H9 (cell line): ENCODE measurements at regions not wholly inside any gene's neighbourhood (a gene's known extent, or its start where the extent isn't known, plus 50 kb on each side); places are given as distances from the start of the nearest gene placed in this dataset.

Experiments
- DNase-seq: peaks from one replicate; pipeline ENCODE4 v3.0.0-alpha.2; 2017
- H2AFZ ChIP-seq: one replicate; pipeline ENCODE4 v1.6.1; 2013; ENCODE audit warnings: mild to moderate bottlenecking, low read length, control low read depth, moderate library complexity
- H2AK5ac ChIP-seq: 2 replicates; pipeline ENCODE4 v1.6.1; 2013; ENCODE audit warnings: low read length, control low read depth, mixed read lengths; ENCODE audit not compliant: insufficient read length
- H2BK120ac ChIP-seq: one replicate; pipeline ENCODE4 v1.6.1; 2013; ENCODE audit warnings: low read depth, mild to moderate bottlenecking, low read length, control low read depth, inconsistent platforms; ENCODE audit not compliant: poor library complexity, severe bottlenecking
- H2BK12ac ChIP-seq: 2 replicates; pipeline ENCODE4 v1.6.1; 2013; ENCODE audit warnings: low read length, control low read depth, mixed read lengths, low read depth; ENCODE audit not compliant: insufficient read length
- H2BK15ac ChIP-seq: 2 replicates; pipeline ENCODE4 v1.6.1; 2013; ENCODE audit warnings: low read depth, low read length, control low read depth
- H2BK20ac ChIP-seq: one replicate; pipeline ENCODE4 v1.6.1; 2013; ENCODE audit warnings: low read depth, mild to moderate bottlenecking, low read length, control low read depth, inconsistent platforms; ENCODE audit not compliant: poor library complexity, severe bottlenecking
- H2BK5ac ChIP-seq: 2 replicates; pipeline ENCODE4 v1.6.1; 2013; ENCODE audit warnings: low read length, control low read depth, mixed read lengths; ENCODE audit not compliant: insufficient read length
- H3K14ac ChIP-seq: 2 replicates; pipeline ENCODE4 v1.6.1; 2013; ENCODE audit warnings: low read length, control low read depth; ENCODE audit not compliant: insufficient read depth
- H3K18ac ChIP-seq: 2 replicates; pipeline ENCODE4 v1.6.1; 2013; ENCODE audit warnings: low read depth, mild to moderate bottlenecking, mixed read lengths, low read length, control low read depth; ENCODE audit not compliant: insufficient read length
- H3K23ac ChIP-seq: 2 replicates; pipeline ENCODE4 v1.6.1; 2013; ENCODE audit warnings: low read length, control low read depth, mixed read lengths, low read depth; ENCODE audit not compliant: insufficient read length
- H3K23me2 ChIP-seq: 2 replicates; pipeline ENCODE4 v1.6.1; 2013; ENCODE audit warnings: low read depth, mild to moderate bottlenecking, mixed read lengths, low read length, control low read depth; ENCODE audit not compliant: insufficient read length, poor library complexity, severe bottlenecking
- H3K27ac ChIP-seq: 2 replicates; pipeline ENCODE4 v1.5.1; 2013; ENCODE audit warnings: low read length, control low read depth, mixed read lengths, low read depth; ENCODE audit not compliant: insufficient read length
- H3K27me3 ChIP-seq: 2 replicates; pipeline ENCODE4 v1.6.1; 2013; ENCODE audit warnings: low read length, control low read depth, inconsistent platforms; ENCODE audit not compliant: insufficient read depth
- H3K4ac ChIP-seq: 2 replicates; pipeline ENCODE4 v1.6.1; 2013; ENCODE audit warnings: low read depth, mild to moderate bottlenecking, control low read depth, inconsistent platforms, low read length, moderate library complexity
- H3K4me1 ChIP-seq: 2 replicates; pipeline ENCODE4 v1.6.1; 2013; ENCODE audit warnings: low read length, control low read depth, inconsistent platforms; ENCODE audit not compliant: insufficient read depth
- H3K4me2 ChIP-seq: 2 replicates; pipeline ENCODE4 v1.6.1; 2013; ENCODE audit warnings: low read length, control low read depth, mixed read lengths; ENCODE audit not compliant: insufficient read length, insufficient read depth
- H3K56ac ChIP-seq: 2 replicates; pipeline ENCODE4 v1.6.1; 2013; ENCODE audit warnings: low read depth, mild to moderate bottlenecking, mixed read lengths, low read length, control low read depth; ENCODE audit not compliant: insufficient read length
- H3K79me1 ChIP-seq: 2 replicates; pipeline ENCODE4 v1.6.1; 2013; ENCODE audit warnings: low read depth, mild to moderate bottlenecking, moderate library complexity, low read length, control low read depth, inconsistent platforms; ENCODE audit not compliant: insufficient read depth, poor library complexity, severe bottlenecking
- H3K79me2 ChIP-seq: 2 replicates; pipeline ENCODE4 v1.6.1; 2013; ENCODE audit warnings: low read length, control low read depth, inconsistent platforms; ENCODE audit not compliant: insufficient read depth
- H3K9ac ChIP-seq: 2 replicates; pipeline ENCODE4 v1.6.1; 2013; ENCODE audit warnings: low read length, control low read depth, mixed read lengths; ENCODE audit not compliant: insufficient read length; ENCODE audit errors: extremely low read depth
- H3K9me3 ChIP-seq: one replicate; pipeline ENCODE4 v1.6.1; 2013; ENCODE audit warnings: low read depth, low read length, inconsistent platforms; ENCODE audit not compliant: control insufficient read depth
- H3T11ph ChIP-seq: one replicate; pipeline ENCODE4 v1.6.1; 2013; ENCODE audit warnings: mild to moderate bottlenecking, low read length, control low read depth, inconsistent platforms
- H4K20me1 ChIP-seq: one replicate; pipeline ENCODE4 v1.6.1; 2013; ENCODE audit not compliant: control insufficient read depth, insufficient read length, insufficient read depth
- H4K5ac ChIP-seq: 2 replicates; pipeline ENCODE4 v1.6.1; 2013; ENCODE audit warnings: low read depth, mild to moderate bottlenecking, mixed read lengths, low read length, control low read depth; ENCODE audit not compliant: insufficient read length
- H4K8ac ChIP-seq: replicated peaks from 2 replicates; pipeline ENCODE4 v1.6.1; 2013; ENCODE audit warnings: low read length, control low read depth, mixed read lengths, low read depth; ENCODE audit not compliant: insufficient read length
- H4K91ac ChIP-seq: 2 replicates; pipeline ENCODE4 v1.6.1; 2013; ENCODE audit warnings: low read depth, mild to moderate bottlenecking, moderate library complexity, mixed read lengths, low read length, control low read depth; ENCODE audit not compliant: insufficient read length
- H3K27ac Mint-ChIP-seq, 3 experiments: 2 replicates in 2 of 3; 3 replicates in 1 of 3; pipeline ENCODE4 v1.8.0; 2020 to 2021; ENCODE audit warnings: mixed read lengths in 3 of 3, mild to moderate bottlenecking in 1 of 3, moderate library complexity in 1 of 3
- H3K27me3 Mint-ChIP-seq: 2 replicates; pipeline ENCODE4 v1.8.0; 2021; ENCODE audit warnings: low read depth, mild to moderate bottlenecking, moderate library complexity, mixed read lengths
- H3K36me3 Mint-ChIP-seq, 3 experiments: 2 replicates in 2 of 3; 3 replicates in 1 of 3; pipeline ENCODE4 v1.8.0; 2020 to 2021; ENCODE audit warnings: low read depth in 3 of 3, mixed read lengths in 3 of 3; ENCODE audit not compliant: insufficient read depth in 1 of 3
- H3K4me1 Mint-ChIP-seq, 2 experiments: 2 replicates each; pipeline ENCODE4 v1.8.0; 2020; ENCODE audit warnings: mixed read lengths in 2 of 2
- H3K4me3 Mint-ChIP-seq, 2 experiments: 2 replicates in 1 of 2; 3 replicates in 1 of 2; pipeline ENCODE4 v1.8.0; 2020 to 2021; ENCODE audit warnings: mild to moderate bottlenecking in 2 of 2, mixed read lengths in 2 of 2, moderate library complexity in 1 of 2
- H3K9me3 Mint-ChIP-seq, 2 experiments: 2 replicates in 1 of 2; 3 replicates in 1 of 2; pipeline ENCODE4 v1.8.0; 2020; ENCODE audit warnings: mild to moderate bottlenecking in 2 of 2, mixed read lengths in 2 of 2, moderate library complexity in 1 of 2
- WGBS: extraction: QIAGEN DNeasy Blood & Tissue Kit; methylation state at CpG from one replicate; pipeline ENCODE4 v1.1.7; 2013; ENCODE audit warnings: missing lambda C conversion rate, low lambda C conversion rate, mixed read lengths; ENCODE audit not compliant: insufficient read length; ENCODE audit errors: extremely low coverage; 5-methylcytosine and 5-hydroxymethylcytosine counted together
- TF ChIP-seq, protein P1 (sequence below): fragments of 200-600 bp; sonication (generic); conservative IDR thresholded peaks from 3 replicates; pipeline ENCODE4 v1.8.0; 2021; ENCODE audit warnings: antibody characterized with exemption, mild to moderate bottlenecking

GRCh38 chr1:177830531-177831135, 139.2 kb downstream of the SEC16B start:
- no peaks in the 10 kb centered on the region for H3K79me1 ChIP-seq
- H2BK5ac ChIP-seq, result no peak overlapping the region
- H3K4me1 Mint-ChIP-seq, result no peaks in the 10 kb centered on the region
- no peaks in the 10 kb centered on the region for H4K20me1 ChIP-seq
- H3K36me3 Mint-ChIP-seq, result peaks cover 0 to 3% (median 0%) of the 10 kb centered on the region in 3 experiments; a peak in 2 of 7 replicates
- no peaks in the 10 kb centered on the region for H3K9me3 ChIP-seq
- H3K4ac ChIP-seq, result no peak overlapping the region
- no peak for DNase-seq
- no peaks in the 10 kb centered on the region for H3K27me3 ChIP-seq
- WGBS, result no CpG with 5 or more reads among the region's 4 CpGs
- H2AFZ ChIP-seq, result no peak overlapping the region
- H3K23ac ChIP-seq, result no peak overlapping the region
- TF ChIP-seq, protein P1, sequence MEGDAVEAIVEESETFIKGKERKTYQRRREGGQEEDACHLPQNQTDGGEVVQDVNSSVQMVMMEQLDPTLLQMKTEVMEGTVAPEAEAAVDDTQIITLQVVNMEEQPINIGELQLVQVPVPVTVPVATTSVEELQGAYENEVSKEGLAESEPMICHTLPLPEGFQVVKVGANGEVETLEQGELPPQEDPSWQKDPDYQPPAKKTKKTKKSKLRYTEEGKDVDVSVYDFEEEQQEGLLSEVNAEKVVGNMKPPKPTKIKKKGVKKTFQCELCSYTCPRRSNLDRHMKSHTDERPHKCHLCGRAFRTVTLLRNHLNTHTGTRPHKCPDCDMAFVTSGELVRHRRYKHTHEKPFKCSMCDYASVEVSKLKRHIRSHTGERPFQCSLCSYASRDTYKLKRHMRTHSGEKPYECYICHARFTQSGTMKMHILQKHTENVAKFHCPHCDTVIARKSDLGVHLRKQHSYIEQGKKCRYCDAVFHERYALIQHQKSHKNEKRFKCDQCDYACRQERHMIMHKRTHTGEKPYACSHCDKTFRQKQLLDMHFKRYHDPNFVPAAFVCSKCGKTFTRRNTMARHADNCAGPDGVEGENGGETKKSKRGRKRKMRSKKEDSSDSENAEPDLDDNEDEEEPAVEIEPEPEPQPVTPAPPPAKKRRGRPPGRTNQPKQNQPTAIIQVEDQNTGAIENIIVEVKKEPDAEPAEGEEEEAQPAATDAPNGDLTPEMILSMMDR, result no peak
- no peak overlapping the region for H4K5ac ChIP-seq
- no peak overlapping the region for H2BK15ac ChIP-seq
- H2BK12ac ChIP-seq, result no peak overlapping the region
- no peak overlapping the region for H4K91ac ChIP-seq
- H3K9me3 Mint-ChIP-seq, result no peaks in the 10 kb centered on the region; a peak in 1 of 5 replicates
- no peak overlapping the region for H3K14ac ChIP-seq
- no peaks in the 10 kb centered on the region for H3K79me2 ChIP-seq
- 0 out of 2 replicates have a peak, but pooled peaks cover 2% of the 10 kb centered on the region for H3K27me3 Mint-ChIP-seq
- H3K27ac ChIP-seq, result no peak overlapping the region
- H3K56ac ChIP-seq, result no peak overlapping the region
- H3K27ac Mint-ChIP-seq, result no peak overlapping the region
- H3K4me3 Mint-ChIP-seq, result no peak overlapping the region
- no peak overlapping the region for H3K18ac ChIP-seq
- H3K9ac ChIP-seq, result no peak overlapping the region
- H4K8ac ChIP-seq, result no peak overlapping the region
- no peak overlapping the region for H2BK20ac ChIP-seq
- no peak overlapping the region for H3T11ph ChIP-seq
- no peak overlapping the region for H2BK120ac ChIP-seq
- H2AK5ac ChIP-seq, result no peak overlapping the region
- no peaks in the 10 kb centered on the region for H3K4me1 ChIP-seq
- H3K4me2 ChIP-seq, result no peak overlapping the region
- H3K23me2 ChIP-seq, result no peaks in the 10 kb centered on the region
